H1 (cell line): ENCODE measurements at regions not wholly inside any gene's neighbourhood (a gene's known extent, or its start where the extent isn't known, plus 50 kb on each side); places are given as distances from the start of the nearest gene placed in this dataset.

Experiments used
- CTCF ChIA-PET: fragments of 300-600 bp; sonication (Branson Sonifier 250); formaldehyde crosslinking; loops from one replicate; lab custom pipeline; 2021; ENCODE audit not compliant: partially characterized antibody; lab: Charles Lee
- POLR2A ChIA-PET: fragments of 300-600 bp; sonication (Branson Sonifier 250); formaldehyde crosslinking; loops from one replicate; lab custom pipeline; 2021; ENCODE audit warnings: inconsistent platforms; ENCODE audit not compliant: partially characterized antibody; lab: Charles Lee
- DNase-seq, 2 experiments: peaks; one replicate each; pipeline versions ENCODE4 v3.0.0 to v3.0.0-alpha.2; 2010 to 2022; ENCODE audit warnings: low spot score in 2 of 2, low read depth in 1 of 2, mixed read lengths in 1 of 2
- FAIRE-seq: peaks from 2 replicates; lab custom pipeline; 2011; peaks lifted over from hg19 to GRCh38; lab: Jason Lieb, UNC
- H2AFZ ChIP-seq: 2 replicates; pipeline ENCODE4 v1.8.1; 2012; ENCODE audit warnings: low read length, inconsistent platforms
- H2AK5ac ChIP-seq: 2 replicates; pipeline ENCODE4 v1.6.1; 2013; ENCODE audit warnings: low read depth, low read length
- H2BK120ac ChIP-seq: replicated peaks from 2 replicates; pipeline ENCODE3; 2013; ENCODE audit warnings: low read depth, low read length, inconsistent platforms
- H2BK12ac ChIP-seq: 2 replicates; pipeline ENCODE4 v1.6.1; 2013; ENCODE audit warnings: low read depth, low read length
- H2BK15ac ChIP-seq: 2 replicates; pipeline ENCODE4 v1.6.1; 2013; ENCODE audit warnings: low read length
- H2BK20ac ChIP-seq: 2 replicates; pipeline ENCODE4 v1.6.1; 2013; ENCODE audit warnings: low read length
- H2BK5ac ChIP-seq: 2 replicates; pipeline ENCODE4 v1.6.1; 2013; ENCODE audit warnings: low read depth, low read length
- H3K14ac ChIP-seq: 2 replicates; pipeline ENCODE4 v1.6.1; 2013; ENCODE audit warnings: inconsistent platforms; ENCODE audit not compliant: insufficient read length
- H3K18ac ChIP-seq: 2 replicates; pipeline ENCODE4 v1.6.1; 2013; ENCODE audit warnings: low read length; ENCODE audit errors: extremely low read depth
- H3K23ac ChIP-seq: 2 replicates; pipeline ENCODE4 v1.6.1; 2013; ENCODE audit warnings: inconsistent platforms; ENCODE audit not compliant: insufficient read length
- H3K23me2 ChIP-seq: 2 replicates; pipeline ENCODE4 v1.6.1; 2013; ENCODE audit warnings: low read depth, low read length
- H3K27ac ChIP-seq: 2 replicates; pipeline ENCODE4 v1.6.1; 2011; ENCODE audit warnings: low read depth, low read length, inconsistent platforms
- H3K27me3 ChIP-seq, 4 experiments: replicated peaks in 1 of 4; 1 replicate in 1 of 4; 2 replicates in 3 of 4; pipeline versions ENCODE4 v1.6.1 to v1.8.1; 2011 to 2013; ENCODE audit warnings: low read length in 3 of 4, mild to moderate bottlenecking in 3 of 4, inconsistent platforms in 2 of 4, mixed read lengths in 2 of 4, moderate library complexity in 1 of 4; ENCODE audit not compliant: control insufficient read depth in 3 of 4, insufficient read depth in 3 of 4; ENCODE audit errors: extremely low read depth in 1 of 4
- H3K36me3 ChIP-seq, 4 experiments: 2 replicates each; pipeline versions ENCODE4 v1.6.1 to v1.8.1; 2011 to 2013; ENCODE audit warnings: mild to moderate bottlenecking in 4 of 4, low read length in 3 of 4, moderate library complexity in 2 of 4, control low read depth in 1 of 4, inconsistent platforms in 1 of 4; ENCODE audit not compliant: insufficient read depth in 4 of 4, control insufficient read depth in 2 of 4
- H3K4ac ChIP-seq: replicated peaks from 2 replicates; pipeline ENCODE3; 2013; ENCODE audit warnings: low read length, low read depth, mixed read lengths, inconsistent platforms; ENCODE audit not compliant: insufficient read length
- H3K4me1 ChIP-seq, 4 experiments: replicated peaks in 1 of 4; 1 replicate in 1 of 4; 2 replicates in 3 of 4; pipeline versions ENCODE4 v1.6.1 to v1.8.1; 2011 to 2013; ENCODE audit warnings: low read length in 3 of 4, inconsistent platforms in 2 of 4, mixed read lengths in 1 of 4; ENCODE audit not compliant: insufficient read depth in 4 of 4, control insufficient read depth in 3 of 4
- H3K4me2 ChIP-seq, 2 experiments: 2 replicates each; pipeline versions ENCODE4 v1.6.1 to v1.8.1; 2011 to 2013; ENCODE audit warnings: low read depth in 2 of 2, low read length in 2 of 2, control low read depth in 1 of 2, inconsistent platforms in 1 of 2, mild to moderate bottlenecking in 1 of 2; ENCODE audit not compliant: insufficient read depth in 1 of 2
- H3K4me3 ChIP-seq, 4 experiments: fragments of 200-600, 300-600 bp in 1 of 4; sonication (generic), shearing (Covaris generic), sonication (Bioruptor Twin) in 1 of 4; 2 replicates each; pipeline versions ENCODE4 v1.5.1 to v1.8.1; 2011 to 2016; ENCODE audit warnings: low read length in 4 of 4, low read depth in 3 of 4, control low read depth in 2 of 4, inconsistent platforms in 2 of 4, mild to moderate bottlenecking in 2 of 4, mixed read lengths in 1 of 4, moderate library complexity in 1 of 4; ENCODE audit not compliant: insufficient read depth in 2 of 4; ENCODE audit errors: extremely low read depth in 1 of 4
- H3K56ac ChIP-seq: replicated peaks from 2 replicates; pipeline ENCODE3; 2013; ENCODE audit warnings: low read depth, mild to moderate bottlenecking, mixed read lengths, low read length, inconsistent platforms; ENCODE audit not compliant: insufficient read length
- H3K79me1 ChIP-seq: 2 replicates; pipeline ENCODE4 v1.6.1; 2013; ENCODE audit warnings: low read depth, low read length, control low read depth
- H3K79me2 ChIP-seq, 2 experiments: 2 replicates each; pipeline versions ENCODE4 v1.6.1 to v1.8.1; 2012 to 2013; ENCODE audit warnings: low read length in 2 of 2, mild to moderate bottlenecking in 2 of 2, inconsistent platforms in 1 of 2; ENCODE audit not compliant: insufficient read depth in 2 of 2, control insufficient read depth in 1 of 2
- H3K9ac ChIP-seq, 4 experiments: replicated peaks in 1 of 4; 1 replicate in 1 of 4; 2 replicates in 3 of 4; pipeline versions ENCODE4 v1.6.1 to v1.8.1; 2011 to 2013; ENCODE audit warnings: low read depth in 3 of 4, low read length in 3 of 4, control low read depth in 2 of 4, mild to moderate bottlenecking in 2 of 4, moderate library complexity in 2 of 4, inconsistent platforms in 1 of 4; ENCODE audit errors: extremely low read depth in 1 of 4
- H3K9me3 ChIP-seq, 2 experiments: 2 replicates each; pipeline versions ENCODE4 v1.6.1 to v1.8.1; 2012 to 2013; ENCODE audit warnings: mild to moderate bottlenecking in 2 of 2, moderate library complexity in 2 of 2, control low read depth in 1 of 2, inconsistent platforms in 1 of 2, low read depth in 1 of 2, low read length in 1 of 2, mixed read lengths in 1 of 2; ENCODE audit not compliant: insufficient read depth in 2 of 2
- H4K20me1 ChIP-seq, 2 experiments: replicated peaks in 1 of 2; 2 replicates each; pipeline versions ENCODE3 to v1.8.1; 2011 to 2013; ENCODE audit warnings: inconsistent platforms in 2 of 2, low read length in 2 of 2, mild to moderate bottlenecking in 1 of 2; ENCODE audit not compliant: insufficient read depth in 2 of 2, control insufficient read depth in 1 of 2
- H4K5ac ChIP-seq: 2 replicates; pipeline ENCODE4 v1.6.1; 2013; ENCODE audit warnings: low read length, low read depth, mixed read lengths, inconsistent platforms; ENCODE audit not compliant: insufficient read length
- H4K8ac ChIP-seq: 2 replicates; pipeline ENCODE4 v1.8.0; 2013; ENCODE audit warnings: mild to moderate bottlenecking, moderate library complexity, low read length, inconsistent platforms; ENCODE audit not compliant: insufficient read depth; ENCODE audit errors: extremely low read depth
- H4K91ac ChIP-seq: replicated peaks from 2 replicates; pipeline ENCODE3; 2013; ENCODE audit warnings: low read length, mixed read lengths, inconsistent platforms; ENCODE audit not compliant: insufficient read length
- CTBP2 ChIP-seq: IDR thresholded peaks from 2 replicates; pipeline ENCODE4 v1.7.0; 2011; ENCODE audit warnings: borderline replicate concordance, mild to moderate bottlenecking, moderate library complexity, mixed read lengths, low read length; ENCODE audit not compliant: insufficient read depth, insufficient read length
- HDAC2 ChIP-seq, 2 experiments: fragments of 300-600 bp in 1 of 2; sonication (generic) in 1 of 2; IDR thresholded peaks; 2 replicates each; pipeline ENCODE4 v1.6.1; 2011 to 2012; ENCODE audit warnings: low read depth in 2 of 2, low read length in 2 of 2, mild to moderate bottlenecking in 2 of 2, moderate library complexity in 2 of 2, borderline replicate concordance in 1 of 2, inconsistent platforms in 1 of 2
- NANOG ChIP-seq: IDR thresholded peaks from 2 replicates; pipeline ENCODE4 v1.6.1; 2011; ENCODE audit warnings: low read length, low read depth, mild to moderate bottlenecking, inconsistent platforms; ENCODE audit not compliant: insufficient read depth, poor library complexity, severe bottlenecking
- RXRA ChIP-seq: IDR thresholded peaks from 2 replicates; pipeline ENCODE4 v1.6.1; 2011; ENCODE audit warnings: low read depth, mild to moderate bottlenecking, low read length, moderate library complexity; ENCODE audit not compliant: insufficient read depth
- SP2 ChIP-seq: IDR thresholded peaks from 2 replicates; pipeline ENCODE4 v1.6.1; 2012; ENCODE audit warnings: mild to moderate bottlenecking, low read length, inconsistent platforms
- SRF ChIP-seq: IDR thresholded peaks from 2 replicates; pipeline ENCODE4 v1.6.1; 2011; ENCODE audit warnings: mild to moderate bottlenecking, low read depth, low read length, moderate library complexity
- TAF1 ChIP-seq: IDR thresholded peaks from 2 replicates; pipeline ENCODE4 v1.6.1; 2011; ENCODE audit warnings: mild to moderate bottlenecking, low read depth, low read length
- TAF7 ChIP-seq: optimal IDR thresholded peaks from 2 replicates; pipeline ENCODE3; 2011; ENCODE audit warnings: low read depth, mild to moderate bottlenecking, inconsistent platforms, low read length, moderate library complexity, borderline replicate concordance
- YY1 ChIP-seq: IDR thresholded peaks from 2 replicates; pipeline ENCODE4 v1.6.1; 2011; ENCODE audit warnings: low read depth, mild to moderate bottlenecking, low read length
- WGBS, 2 experiments: shearing (Covaris generic) in 1 of 2; methylation state at CpG; one replicate each; pipeline versions ENCODE4 v1.1.6 to v1.1.7; 2013 to 2015; ENCODE audit warnings: low lambda C conversion rate in 2 of 2, mixed read lengths in 2 of 2, inconsistent platforms in 1 of 2, low coverage in 1 of 2, missing lambda C conversion rate in 1 of 2; ENCODE audit not compliant: insufficient replicate concordance in 2 of 2, insufficient coverage in 1 of 2, insufficient read length in 1 of 2; ENCODE audit errors: extremely low coverage in 1 of 2, missing lambda C conversion rate in 1 of 2; 5-methylcytosine and 5-hydroxymethylcytosine counted together

- Histone ChIP-seq H3K4me2 (no peak overlapping the region), H3K9ac (no peak overlapping the region), H4K91ac (no peak overlapping the region), H3K4me3 (no peak overlapping the region), H3K14ac (no peak overlapping the region), H3K23me2 (no peaks in the 10 kb centered on the region), H3K4ac (no peak overlapping the region), H2AK5ac (no peak overlapping the region), H3K36me3 (no peaks in the 10 kb centered on the region), H4K5ac (no peak overlapping the region), H3K4me1 (peaks cover 0 to 9% (median 5%) of the 10 kb centered on the region in 4 experiments; a peak in 3 of 7 replicates), H3K23ac (no peak overlapping the region), H2BK20ac (no peak overlapping the region), H3K56ac (no peak overlapping the region), H2BK5ac (no peak overlapping the region), H3K79me2 (no peaks in the 10 kb centered on the region), H3K9me3 (no peaks in the 10 kb centered on the region), H3K27ac (no peak overlapping the region), H4K8ac (no peak overlapping the region), H2BK15ac (no peak overlapping the region), H3K79me1 (no peaks in the 10 kb centered on the region), H3K18ac (no peak overlapping the region), H2BK12ac (no peak overlapping the region), H2AFZ (no peak overlapping the region), H2BK120ac (no peak overlapping the region), H4K20me1 (no peaks in the 10 kb centered on the region), H3K27me3 (no peaks in the 10 kb centered on the region)
- 92% methylated on average over 8 of the region's 8 CpGs; no CpG with 5 or more reads in 1 of the 2 experiments for WGBS, 2 experiments
- TF ChIP-seq NANOG (no peak), SRF (no peak), TAF7 (no peak), RXRA (no peak), YY1 (no peak), SP2 (no peak), CTBP2 (no peak), HDAC2 (IDR thresholded peaks at IDR 0.05; ENCODE audit: borderline replicate concordance in 1 of 2, low read depth in 2 of 2, low read length in 2 of 2) (no peak), TAF1 (no peak)
- ChIA-PET CTCF (interaction anchor here (1.2 kb wide), 1 partner anchor 130 kb away, joined by 3 read pairs; no protein-coding TSS in a partner anchor), POLR2A (no interaction called here)
- FAIRE-seq (no peak), DNase-seq (no peak)
Measured at GRCh38 chr20:24787621-24788020, 161.4 kb upstream of the CST7 start.
